GM12875 (cell line): ENCODE measurements at regions not wholly inside any gene's neighbourhood (a gene's known extent, or its start where the extent isn't known, plus 50 kb on each side); places are given as distances from the start of the nearest gene placed in this dataset.
"Not testable (repeated sequence)": the region's sequence is repeated elsewhere in the genome, so short reads cannot be mapped to it uniquely, and the experiment has no call there.

Source experiments
- H3K4me3 ChIP-seq: one replicate; pipeline ENCODE4 v1.5.1; 2011; ENCODE audit warnings: low read depth, low read length, control low read depth
- CTCF ChIP-seq: IDR thresholded peaks from 2 replicates; pipeline ENCODE4 v1.5.1; 2011; ENCODE audit warnings: low read depth, mild to moderate bottlenecking, control low read depth, inconsistent platforms, low read length, moderate library complexity, borderline replicate concordance; ENCODE audit not compliant: insufficient read depth

- no peak for TF ChIP-seq CTCF
- no peak overlapping the region for H3K4me3 ChIP-seq
These were observed 265.7 kb downstream of the PCDH17 start for GRCh38 chr13:57897225-57897624.

GRCh38 chr13:57899096-57899495 lies 267.6 kb downstream of the PCDH17 start:
- TF ChIP-seq CTCF: no peak
- no peak overlapping the region for H3K4me3 ChIP-seq

GRCh38 chr13:57909833-57910232 lies 278.3 kb downstream of the PCDH17 start:
- not testable (repeated sequence) for H3K4me3 ChIP-seq

GRCh38 chr13:57918086-57918485 lies 286.5 kb downstream of the PCDH17 start:
- H3K4me3 ChIP-seq: no peak overlapping the region
- TF ChIP-seq CTCF: no peak

GRCh38 chr13:57918913-57919312 lies 287.4 kb downstream of the PCDH17 start:
- TF ChIP-seq CTCF: no peak

GRCh38 chr13:57925250-57925649 lies 293.7 kb downstream of the PCDH17 start:
- no peak for TF ChIP-seq CTCF
- H3K4me3 ChIP-seq: no peak overlapping the region

More at GRCh38 chr13:57918913-57919312, 287.4 kb downstream of the PCDH17 start:
- H3K4me3 ChIP-seq: no peak overlapping the region

GRCh38 chr13:57925751-57926150 lies 294.2 kb downstream of the PCDH17 start:
- no peak overlapping the region for H3K4me3 ChIP-seq
- TF ChIP-seq CTCF: no peak

- TF ChIP-seq CTCF: no peak
- no peak overlapping the region for H3K4me3 ChIP-seq
These were observed 300.5 kb downstream of the PCDH17 start for GRCh38 chr13:57932061-57932460.
